Lung microvascular endothelial cell (primary cell): ENCODE measurements at regions not wholly inside any gene's neighbourhood (a gene's known extent, or its start where the extent isn't known, plus 50 kb on each side); places are given as distances from the start of the nearest gene placed in this dataset.
A peak's percentile ranks its signal among the peaks of the same experiment; 100 is the strongest.

Source experiments
- DNase-seq, 2 donors: peaks; one replicate each; pipeline versions ENCODE4 v3.0.0 to v3.0.0-alpha.2; 2010; ENCODE audit warnings: low read depth in 2 of 2

- DNase-seq: no peak
Measured at GRCh38 chr7:15924910-15925309, 238.4 kb upstream of the MEOX2 start.

- peak in 1 of 2 donors; percentile 28 for DNase-seq
Measured at GRCh38 chr7:15922002-15922401, 235.5 kb upstream of the MEOX2 start.

GRCh38 chr7:15921576-15921975, 235.1 kb upstream of the MEOX2 start:
- DNase-seq: peak; percentile 52 to 57

DNA sequence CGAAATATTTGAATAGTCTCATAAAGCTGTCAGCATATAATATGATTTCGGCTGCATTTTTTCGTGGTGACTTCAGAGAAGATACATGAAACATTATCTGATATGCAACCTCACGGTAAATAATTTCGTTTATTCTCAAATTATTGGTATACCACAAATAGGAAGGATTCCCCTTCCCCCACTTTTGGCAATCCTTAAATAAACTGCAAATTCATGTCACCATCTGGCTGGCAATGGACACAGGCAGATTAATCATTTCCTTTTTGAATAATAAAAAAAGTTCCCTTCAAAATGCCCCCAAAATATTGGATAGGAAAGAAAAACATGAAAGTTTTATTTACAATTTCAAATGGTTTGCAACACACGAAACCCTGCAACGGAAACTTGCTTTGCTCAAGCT, 234.5 kb upstream of the MEOX2 start:
- DNase-seq: peak; percentile 54 to 80

DNA sequence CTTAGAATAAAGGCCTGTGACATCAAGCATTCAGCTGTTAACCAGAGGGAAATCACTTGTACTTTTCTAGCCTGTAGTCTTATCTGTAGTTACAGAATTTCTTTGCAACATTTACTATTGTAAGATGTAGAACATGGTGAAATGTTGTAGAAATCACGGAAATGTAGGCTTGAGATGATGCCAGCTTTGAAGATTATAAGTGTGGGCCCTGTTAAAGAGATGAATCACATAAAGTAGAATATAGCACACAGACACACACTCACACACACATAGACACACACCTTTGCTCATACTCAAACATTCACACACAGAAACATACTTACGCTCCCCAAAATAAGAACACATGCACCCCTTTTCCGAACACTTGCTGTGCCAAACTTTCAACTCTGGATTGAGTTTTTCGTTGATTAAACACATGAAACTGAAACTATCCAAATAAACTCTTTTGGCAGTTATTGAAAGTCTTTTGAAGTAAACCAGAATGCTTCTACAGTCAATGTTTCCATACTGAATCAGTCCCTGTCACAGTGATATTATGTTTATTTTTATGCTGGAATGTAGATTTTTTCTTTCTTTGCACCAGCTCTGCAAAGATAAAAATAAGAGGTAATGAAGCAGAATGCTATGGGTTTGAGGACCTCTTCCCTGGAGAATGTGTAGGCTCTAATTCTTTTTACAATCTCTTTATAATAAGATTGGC, 230.3 kb upstream of the MEOX2 start:
- peak in 1 of 2 donors; percentile 50 for DNase-seq

DNA sequence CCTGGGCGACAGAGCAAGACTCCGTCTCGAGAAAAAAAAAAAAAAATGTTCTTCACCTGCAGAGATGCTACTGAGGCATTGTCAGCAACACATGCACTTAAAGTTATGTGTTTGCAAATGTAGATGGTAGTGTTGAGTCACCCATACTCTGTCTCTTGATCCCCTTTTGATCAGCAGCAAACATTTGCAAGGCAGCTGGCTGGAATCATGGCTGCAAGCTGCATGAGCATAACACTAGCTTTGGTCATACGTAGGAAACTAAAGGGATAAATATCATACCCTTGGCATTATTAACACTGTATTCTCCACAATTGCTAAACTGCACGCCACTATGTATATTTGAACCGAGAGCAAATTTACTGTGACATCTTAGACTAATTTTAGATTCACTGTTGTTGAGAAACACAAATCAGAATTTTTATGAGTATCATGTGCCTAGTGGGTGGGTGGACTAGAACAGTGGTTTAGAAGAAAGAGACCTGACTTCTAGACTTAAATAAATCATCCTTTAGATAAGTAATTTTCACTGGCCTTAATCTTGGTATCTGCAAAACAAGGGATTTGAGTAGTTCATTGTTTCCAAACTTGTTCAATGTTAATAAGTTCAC, 229.3 kb upstream of the MEOX2 start:
- DNase-seq: no peak

DNA sequence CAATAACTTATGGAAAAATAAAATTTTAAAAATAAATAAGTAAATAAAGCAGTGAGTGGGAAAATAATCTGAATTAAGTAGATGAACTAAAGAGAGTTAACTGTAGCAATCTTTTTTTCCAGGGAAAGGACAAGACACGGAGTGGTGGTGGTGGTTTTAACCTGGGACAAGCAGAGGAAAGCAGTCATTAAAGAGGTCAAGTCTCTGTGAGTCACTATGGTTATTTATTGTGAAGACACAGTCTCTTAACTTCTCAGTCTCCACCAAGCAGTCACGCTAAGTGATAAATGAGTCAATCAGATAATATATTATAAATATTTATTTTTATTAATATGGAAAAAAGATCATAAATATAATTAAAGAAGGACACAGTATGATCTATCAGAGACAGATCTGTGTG, 228.1 kb upstream of the MEOX2 start:
- peak in 1 of 2 donors; percentile 67 for DNase-seq

DNA sequence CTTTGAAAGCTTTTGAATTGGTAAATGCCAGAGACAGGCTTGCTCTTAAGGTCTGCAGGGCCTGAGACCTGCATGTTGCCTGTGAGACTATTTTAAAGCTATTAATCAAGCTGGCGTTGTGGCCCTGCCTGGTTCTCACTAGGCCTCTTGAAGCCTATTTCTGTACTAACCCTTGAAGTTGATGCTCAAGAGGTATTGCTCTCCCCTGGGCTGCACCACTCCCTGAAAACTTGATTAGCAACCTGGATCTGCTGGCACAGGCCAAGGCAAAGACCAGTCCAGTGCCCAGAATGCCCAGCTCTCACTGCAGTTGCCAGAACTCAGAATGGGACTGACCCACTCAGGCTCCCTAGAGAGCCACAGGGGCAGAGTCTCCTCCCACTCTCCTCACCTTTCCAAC, 220.0 kb upstream of the MEOX2 start:
- no peak for DNase-seq

- DNase-seq: no peak
Measured at GRCh38 chr7:15905251-15906040, 219.0 kb upstream of the MEOX2 start.

DNA sequence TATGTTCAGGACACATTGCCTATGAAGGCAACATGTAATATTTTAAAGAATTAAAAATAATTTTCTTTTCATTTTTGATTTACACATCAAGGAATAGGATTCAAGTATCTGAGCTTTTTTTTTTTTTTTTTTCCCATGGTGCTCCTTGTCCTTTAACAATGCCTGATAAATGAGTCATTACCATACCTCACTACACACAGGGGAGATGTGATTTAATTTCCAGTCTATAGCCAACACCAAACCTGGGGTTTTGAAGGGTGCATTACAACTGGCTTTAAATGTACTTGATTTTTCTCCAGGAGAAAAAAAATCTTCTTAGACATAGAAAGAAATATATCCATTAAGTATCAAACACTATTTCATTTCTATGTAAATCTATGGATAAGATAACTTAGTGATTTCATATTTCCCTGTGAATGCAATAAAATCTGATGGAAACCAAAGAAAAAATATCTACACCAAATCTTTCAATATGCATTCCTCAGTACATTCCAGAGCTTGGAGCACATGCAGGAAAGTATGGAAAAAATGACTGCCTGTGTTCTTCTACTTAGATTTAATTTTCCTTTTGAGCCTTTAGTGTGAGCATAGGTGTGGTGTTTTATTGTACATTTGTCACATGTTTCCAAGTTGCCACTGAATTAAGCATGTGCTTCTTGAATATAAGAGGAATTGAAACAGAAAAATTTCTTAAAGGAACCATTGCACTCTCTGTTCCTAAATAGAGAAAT, 204.8 kb upstream of the MEOX2 start:
- peak; percentile 31 to 41 for DNase-seq

GRCh38 chr7:15889507-15889906, 203.0 kb upstream of the MEOX2 start:
- DNase-seq: peak; percentile 28 to 37

GRCh38 chr7:15888090-15888489, 201.6 kb upstream of the MEOX2 start:
- no peak for DNase-seq

DNA sequence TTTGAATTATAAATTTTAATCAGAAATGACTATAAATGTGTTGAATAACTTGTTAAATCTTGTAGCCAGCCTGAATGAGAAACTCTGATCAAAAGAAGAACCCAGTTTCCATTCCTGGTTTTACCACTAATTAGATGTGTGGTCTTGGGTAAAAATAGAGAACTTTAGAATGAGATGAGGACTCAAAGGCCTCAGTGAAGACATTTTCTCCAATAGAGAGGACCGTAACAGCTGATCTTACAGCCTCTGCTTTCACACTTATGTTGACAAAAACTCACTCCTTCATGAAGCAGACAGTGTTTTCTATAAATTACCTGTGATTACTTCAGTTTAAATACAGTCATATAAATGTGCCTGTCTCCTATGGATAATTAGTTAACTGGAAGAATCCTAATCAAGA, 200.1 kb upstream of the MEOX2 start:
- DNase-seq: no peak

- DNase-seq: no peak
Measured at GRCh38 chr7:15885678-15886077, 199.2 kb upstream of the MEOX2 start.

- peak; percentile 8 to 50 for DNase-seq
Measured at GRCh38 chr7:15874774-15875173, 188.3 kb upstream of the MEOX2 start.

GRCh38 chr7:15870347-15870746, 183.9 kb upstream of the MEOX2 start:
- no peak for DNase-seq

- DNase-seq: no peak
Measured at GRCh38 chr7:15867441-15867840, 181.0 kb upstream of the MEOX2 start.

GRCh38 chr7:15866753-15867152, 180.3 kb upstream of the MEOX2 start:
- DNase-seq: no peak

GRCh38 chr7:15864626-15864991, 178.1 kb upstream of the MEOX2 start:
- no peak for DNase-seq

DNA sequence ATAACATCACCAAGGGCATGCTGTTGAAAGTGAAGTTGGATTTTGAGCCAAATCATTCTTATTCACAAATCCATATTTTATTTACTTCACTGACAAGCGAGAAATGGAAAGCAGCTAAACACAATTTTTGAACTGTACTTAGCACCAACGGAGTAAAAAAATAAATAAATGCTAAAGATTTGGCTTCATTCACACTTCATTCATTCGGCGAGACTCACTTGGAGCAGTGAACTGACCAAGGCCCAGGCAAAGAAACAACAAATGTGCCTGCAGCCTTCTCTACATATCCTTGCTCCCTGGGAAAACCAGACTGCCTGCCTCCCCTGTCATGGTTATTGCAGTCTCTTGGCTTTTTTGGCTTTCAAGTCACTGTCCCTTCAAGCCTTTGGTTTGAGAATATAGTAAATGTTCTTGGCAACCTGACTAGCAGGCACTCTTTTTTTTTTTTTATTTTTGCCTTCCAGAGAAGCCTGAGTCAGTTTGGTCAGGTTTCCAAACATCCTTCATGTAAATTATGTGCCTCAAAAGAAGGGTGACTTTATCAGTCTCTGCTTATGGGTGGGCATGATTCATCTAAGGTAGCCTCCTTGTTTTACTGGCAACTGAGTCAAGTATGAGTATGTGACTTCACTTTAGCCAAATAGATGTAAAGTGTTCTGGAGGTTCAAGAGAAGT, 177.6 kb upstream of the MEOX2 start:
- no peak for DNase-seq

- peak; percentile 7 to 47 for DNase-seq
Measured at GRCh38 chr7:15862781-15863165, 176.3 kb upstream of the MEOX2 start.
